ENCODE measurements at regions not wholly inside any gene's neighbourhood (a gene's known extent, or its start where the extent isn't known, plus 50 kb on each side); places are given as distances from the start of the nearest gene placed in this dataset.

GRCh38 chr10:128481152-128481840 lies 355.1 kb upstream of the MKI67 start:
- TF ChIP-seq, protein P1, sequence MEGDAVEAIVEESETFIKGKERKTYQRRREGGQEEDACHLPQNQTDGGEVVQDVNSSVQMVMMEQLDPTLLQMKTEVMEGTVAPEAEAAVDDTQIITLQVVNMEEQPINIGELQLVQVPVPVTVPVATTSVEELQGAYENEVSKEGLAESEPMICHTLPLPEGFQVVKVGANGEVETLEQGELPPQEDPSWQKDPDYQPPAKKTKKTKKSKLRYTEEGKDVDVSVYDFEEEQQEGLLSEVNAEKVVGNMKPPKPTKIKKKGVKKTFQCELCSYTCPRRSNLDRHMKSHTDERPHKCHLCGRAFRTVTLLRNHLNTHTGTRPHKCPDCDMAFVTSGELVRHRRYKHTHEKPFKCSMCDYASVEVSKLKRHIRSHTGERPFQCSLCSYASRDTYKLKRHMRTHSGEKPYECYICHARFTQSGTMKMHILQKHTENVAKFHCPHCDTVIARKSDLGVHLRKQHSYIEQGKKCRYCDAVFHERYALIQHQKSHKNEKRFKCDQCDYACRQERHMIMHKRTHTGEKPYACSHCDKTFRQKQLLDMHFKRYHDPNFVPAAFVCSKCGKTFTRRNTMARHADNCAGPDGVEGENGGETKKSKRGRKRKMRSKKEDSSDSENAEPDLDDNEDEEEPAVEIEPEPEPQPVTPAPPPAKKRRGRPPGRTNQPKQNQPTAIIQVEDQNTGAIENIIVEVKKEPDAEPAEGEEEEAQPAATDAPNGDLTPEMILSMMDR (IDR thresholded peaks at IDR 0.05; ENCODE audit: low read depth, low read length), result no peak
- TF ChIP-seq EZH2phosphoT487 (IDR thresholded peaks at IDR 0.05; ENCODE audit: low read depth), result no peak

Data from OCI-LY3 (cell line).